ENCODE measurements at regions not wholly inside any gene's neighbourhood (a gene's known extent, or its start where the extent isn't known, plus 50 kb on each side); places are given as distances from the start of the nearest gene placed in this dataset.

GRCh38 chr5:4480528-4481349 lies 659.4 kb upstream of the ADAMTS16 start:
- no peaks in the 10 kb centered on the region for H4K20me1 ChIP-seq (ENCODE audit: insufficient read depth, low read length)
- no peak for DNase-seq
- no peak overlapping the region for H3K9ac ChIP-seq (ENCODE audit: low read length)

GRCh38 chr5:4487581-4487980 lies 652.5 kb upstream of the ADAMTS16 start:
- no peaks in the 10 kb centered on the region for H3K4me1 ChIP-seq (ENCODE audit: low read length)
- H3F3A ChIP-seq (ENCODE audit: insufficient read depth, low read length): no peaks in the 10 kb centered on the region
- H2AFZ ChIP-seq (ENCODE audit: low read length): no peak overlapping the region
- H3K36me3 ChIP-seq (replicated peaks; ENCODE audit: insufficient read depth, low read length): no peaks in the 10 kb centered on the region
- no peaks in the 10 kb centered on the region for H3K9me3 ChIP-seq (replicated peaks; ENCODE audit: insufficient read depth, low read length)
- no peaks in the 10 kb centered on the region for H4K20me1 ChIP-seq (ENCODE audit: insufficient read depth, low read length)
- H3K4me3 ChIP-seq (ENCODE audit: low read length): no peak overlapping the region
- no peaks in the 10 kb centered on the region for H3K9me2 ChIP-seq (replicated peaks; ENCODE audit: insufficient read depth, low read length)
- H3K27ac ChIP-seq (ENCODE audit: low read length): no peak overlapping the region
- H3K4me2 ChIP-seq (ENCODE audit: low read depth, low read length): no peak overlapping the region
- no peak overlapping the region for H3K9ac ChIP-seq (ENCODE audit: low read length)
- H3K27me3 ChIP-seq (replicated peaks; ENCODE audit: insufficient read depth, low read length): no peaks in the 10 kb centered on the region
- no peak for DNase-seq
- H3K79me2 ChIP-seq (ENCODE audit: low read length): no peaks in the 10 kb centered on the region
- TF ChIP-seq EZH2phosphoT487 (IDR thresholded peaks at IDR 0.05; ENCODE audit: low read length) (no peak), EZH2 (optimal IDR thresholded peaks at IDR 0.05; ENCODE audit: low read depth, low read length) (no peak), CTCF (IDR thresholded peaks at IDR 0.05; ENCODE audit: low read length) (no peak)

More at GRCh38 chr5:4480528-4481349, 659.4 kb upstream of the ADAMTS16 start:
- H3K27ac ChIP-seq (ENCODE audit: low read length): no peak overlapping the region
- H3K4me2 ChIP-seq (ENCODE audit: low read depth, low read length): no peak overlapping the region
- no peaks in the 10 kb centered on the region for H3K36me3 ChIP-seq (replicated peaks; ENCODE audit: insufficient read depth, low read length)
- TF ChIP-seq EZH2phosphoT487 (IDR thresholded peaks at IDR 0.05; ENCODE audit: low read length): no peak
- no peak for TF ChIP-seq EZH2 (optimal IDR thresholded peaks at IDR 0.05; ENCODE audit: low read depth, low read length)
- no peak for TF ChIP-seq CTCF (IDR thresholded peaks at IDR 0.05; ENCODE audit: low read length)
- no peaks in the 10 kb centered on the region for H3K9me3 ChIP-seq (replicated peaks; ENCODE audit: insufficient read depth, low read length)
- H3K4me3 ChIP-seq (ENCODE audit: low read length): no peak overlapping the region
- H2AFZ ChIP-seq (ENCODE audit: low read length): no peak overlapping the region
- no peaks in the 10 kb centered on the region for H3F3A ChIP-seq (ENCODE audit: insufficient read depth, low read length)
- no peaks in the 10 kb centered on the region for H3K79me2 ChIP-seq (ENCODE audit: low read length)
- no peaks in the 10 kb centered on the region for H3K9me2 ChIP-seq (replicated peaks; ENCODE audit: insufficient read depth, low read length)
- H3K4me1 ChIP-seq (ENCODE audit: low read length): no peaks in the 10 kb centered on the region
- no peaks in the 10 kb centered on the region for H3K27me3 ChIP-seq (replicated peaks; ENCODE audit: insufficient read depth, low read length)

- H4K20me1 ChIP-seq (ENCODE audit: insufficient read depth, low read length): no peaks in the 10 kb centered on the region
- H3K79me2 ChIP-seq (ENCODE audit: low read length): no peaks in the 10 kb centered on the region
- no peak overlapping the region for H3K27ac ChIP-seq (ENCODE audit: low read length)
- H3K27me3 ChIP-seq (replicated peaks; ENCODE audit: insufficient read depth, low read length): no peaks in the 10 kb centered on the region
- no peak overlapping the region for H2AFZ ChIP-seq (ENCODE audit: low read length)
- no peaks in the 10 kb centered on the region for H3F3A ChIP-seq (ENCODE audit: insufficient read depth, low read length)
- no peak overlapping the region for H3K9ac ChIP-seq (ENCODE audit: low read length)
- H3K36me3 ChIP-seq (replicated peaks; ENCODE audit: insufficient read depth, low read length): no peaks in the 10 kb centered on the region
- H3K9me2 ChIP-seq (replicated peaks; ENCODE audit: insufficient read depth, low read length): no peaks in the 10 kb centered on the region
- TF ChIP-seq EZH2 (optimal IDR thresholded peaks at IDR 0.05; ENCODE audit: low read depth, low read length) (no peak), EZH2phosphoT487 (IDR thresholded peaks at IDR 0.05; ENCODE audit: low read length) (no peak), CTCF (IDR thresholded peaks at IDR 0.05; ENCODE audit: low read length) (no peak)
- H3K4me1 ChIP-seq (ENCODE audit: low read length): no peaks in the 10 kb centered on the region
- H3K9me3 ChIP-seq (replicated peaks; ENCODE audit: insufficient read depth, low read length): no peaks in the 10 kb centered on the region
- no peak for DNase-seq
- H3K4me2 ChIP-seq (ENCODE audit: low read depth, low read length): no peak overlapping the region
- H3K4me3 ChIP-seq (ENCODE audit: low read length): no peak overlapping the region
These were observed 628.0 kb upstream of the ADAMTS16 start for GRCh38 chr5:4511996-4512656.

Data from MM.1S (cell line).